Fibroblast of lung (primary cell): ENCODE measurements at regions not wholly inside any gene's neighbourhood (a gene's known extent, or its start where the extent isn't known, plus 50 kb on each side); places are given as distances from the start of the nearest gene placed in this dataset.

Experiments used
- DNase-seq, 2 donors: peaks; one replicate each; pipeline versions ENCODE4 v3.0.0 to v3.0.0-alpha.2; 2010; ENCODE audit warnings: low read depth in 2 of 2
- H2AFZ ChIP-seq: 2 replicates; pipeline ENCODE4 v1.5.1; 2012; ENCODE audit warnings: low read length, control low read depth, inconsistent platforms
- H3K27ac ChIP-seq: 2 replicates; pipeline ENCODE4 v1.5.1; 2011; ENCODE audit warnings: low read length, control low read depth; ENCODE audit not compliant: insufficient read depth
- H3K27me3 ChIP-seq: 2 replicates; pipeline ENCODE4 v1.5.1; 2011; ENCODE audit warnings: mild to moderate bottlenecking, low read length; ENCODE audit not compliant: control insufficient read depth, insufficient read depth
- H3K36me3 ChIP-seq: 2 replicates; pipeline ENCODE4 v1.5.1; 2011; ENCODE audit warnings: low read length; ENCODE audit not compliant: control insufficient read depth, insufficient read depth
- H3K4me1 ChIP-seq: 2 replicates; pipeline ENCODE4 v1.5.1; 2011; ENCODE audit warnings: low read length; ENCODE audit not compliant: control insufficient read depth, insufficient read depth; ENCODE audit errors: extremely low read depth
- H3K4me2 ChIP-seq: 2 replicates; pipeline ENCODE4 v1.5.1; 2011; ENCODE audit warnings: low read length, control low read depth; ENCODE audit not compliant: insufficient read depth; ENCODE audit errors: extremely low read depth
- H3K4me3 ChIP-seq, 4 experiments: fragments of 200-600 bp in 1 of 4; sonication (generic) in 1 of 4; replicated peaks in 1 of 4; 2 replicates each; pipeline ENCODE4 v1.5.1; 2011 to 2016; ENCODE audit warnings: low read length in 4 of 4, low read depth in 3 of 4, mild to moderate bottlenecking in 3 of 4, control low read depth in 2 of 4, inconsistent platforms in 1 of 4, mixed read lengths in 1 of 4; ENCODE audit not compliant: insufficient read depth in 1 of 4; ENCODE audit errors: control extremely low read depth in 1 of 4
- H3K79me2 ChIP-seq: 2 replicates; pipeline ENCODE4 v1.5.1; 2012; ENCODE audit warnings: mild to moderate bottlenecking, low read length, inconsistent platforms; ENCODE audit not compliant: control insufficient read depth, insufficient read depth
- H3K9ac ChIP-seq: 2 replicates; pipeline ENCODE4 v1.5.1; 2011; ENCODE audit warnings: mild to moderate bottlenecking, low read length, control low read depth; ENCODE audit not compliant: insufficient read depth
- H3K9me3 ChIP-seq: 2 replicates; pipeline ENCODE4 v1.5.1; 2012; ENCODE audit warnings: low read depth, low read length; ENCODE audit not compliant: control insufficient read depth, insufficient read depth
- H4K20me1 ChIP-seq: 2 replicates; pipeline ENCODE4 v1.5.1; 2011; ENCODE audit warnings: low read length; ENCODE audit not compliant: control insufficient read depth, insufficient read depth; ENCODE audit errors: extremely low read depth
- CTCF ChIP-seq, 2 donors: IDR thresholded peaks in 1 of 2; conservative IDR thresholded peaks in 1 of 2; 1 replicate in 1 of 2; 2 replicates in 1 of 2; pipeline ENCODE4 v1.5.1; 2011 to 2012; ENCODE audit warnings: low read length in 2 of 2, control low read depth in 1 of 2, inconsistent platforms in 1 of 2, low read depth in 1 of 2, mild to moderate bottlenecking in 1 of 2
- EZH2 ChIP-seq: IDR thresholded peaks from 2 replicates; pipeline ENCODE4 v1.5.1; 2012; ENCODE audit warnings: low read length, control low read depth, mild to moderate bottlenecking; ENCODE audit errors: missing control alignments

DNA sequence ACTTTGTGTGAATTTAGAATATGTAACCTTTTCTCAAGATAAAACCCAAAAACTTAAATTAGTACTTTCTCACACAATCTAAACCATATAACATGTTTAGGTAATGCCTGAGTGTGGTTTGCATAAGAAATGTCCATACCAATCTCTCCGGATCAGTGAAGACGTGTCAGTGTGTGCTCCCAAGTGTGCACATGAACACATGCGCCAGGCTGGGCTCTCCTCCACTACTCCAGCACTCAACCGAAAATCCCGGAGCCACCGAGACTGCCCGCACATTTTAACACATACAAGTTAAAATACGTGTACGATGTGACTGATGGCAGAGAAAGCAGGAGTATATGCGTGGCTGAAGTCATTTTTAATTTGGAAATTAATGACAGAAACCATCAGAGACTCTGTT lies 658.4 kb downstream of the EFNA5 start:
- no peak overlapping the region for H3K4me2 ChIP-seq
- H4K20me1 ChIP-seq: no peaks in the 10 kb centered on the region
- no peak overlapping the region for H3K9ac ChIP-seq
- no peak overlapping the region for H2AFZ ChIP-seq
- no peaks in the 10 kb centered on the region for H3K36me3 ChIP-seq
- TF ChIP-seq EZH2 (no peak), CTCF (conservative IDR thresholded peaks at IDR 0.05 in 1 of 2, IDR thresholded peaks at IDR 0.05 in 1 of 2; ENCODE audit: low read depth in 1 of 2, low read length in 2 of 2) (no peak)
- no peaks in the 10 kb centered on the region for H3K9me3 ChIP-seq
- no peak for DNase-seq
- H3K4me3 ChIP-seq: no peak overlapping the region
- H3K27me3 ChIP-seq: no peaks in the 10 kb centered on the region
- no peak overlapping the region for H3K27ac ChIP-seq
- H3K79me2 ChIP-seq: no peaks in the 10 kb centered on the region
- no peaks in the 10 kb centered on the region for H3K4me1 ChIP-seq

- Histone ChIP-seq H3K4me3 (no peak overlapping the region), H3K27me3 (no peaks in the 10 kb centered on the region), H3K36me3 (no peaks in the 10 kb centered on the region), H3K9me3 (no peaks in the 10 kb centered on the region), H3K27ac (no peak overlapping the region), H3K9ac (no peak overlapping the region), H2AFZ (no peak overlapping the region), H4K20me1 (no peaks in the 10 kb centered on the region), H3K4me1 (no peaks in the 10 kb centered on the region), H3K79me2 (no peaks in the 10 kb centered on the region), H3K4me2 (no peak overlapping the region)
- peak in 1 of 2 donors; percentile 12 for DNase-seq
- TF ChIP-seq EZH2 (no peak), CTCF (conservative IDR thresholded peaks at IDR 0.05 in 1 of 2, IDR thresholded peaks at IDR 0.05 in 1 of 2; ENCODE audit: low read depth in 1 of 2, low read length in 2 of 2) (no peak)
These were observed 659.1 kb downstream of the EFNA5 start for GRCh38 chr5:107011605-107012004.

DNA sequence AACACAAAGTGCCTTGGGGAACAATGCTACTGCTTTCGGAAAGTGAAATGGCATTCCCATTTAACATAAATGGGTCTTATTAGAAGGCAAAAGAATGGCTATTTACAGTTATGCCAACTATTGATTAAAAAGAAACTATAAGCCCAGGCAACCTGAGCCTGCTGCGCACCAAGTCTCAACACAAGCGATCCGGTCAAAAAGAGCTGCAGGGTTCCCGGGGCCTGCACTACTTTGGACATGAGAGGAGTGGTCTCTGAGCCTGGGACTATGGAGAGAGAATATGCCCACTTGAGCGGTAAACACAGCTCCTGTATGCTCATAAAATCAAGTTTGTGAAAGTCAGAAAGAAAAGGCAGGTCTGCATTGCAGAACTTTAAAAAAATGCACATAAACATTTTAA lies 660.7 kb downstream of the EFNA5 start:
- Histone ChIP-seq H3K9ac (no peak overlapping the region), H3K79me2 (no peaks in the 10 kb centered on the region), H3K36me3 (no peaks in the 10 kb centered on the region), H2AFZ (no peak overlapping the region), H3K4me1 (no peaks in the 10 kb centered on the region), H4K20me1 (no peaks in the 10 kb centered on the region), H3K9me3 (no peaks in the 10 kb centered on the region), H3K27ac (no peak overlapping the region), H3K4me3 (no peak overlapping the region), H3K4me2 (no peak overlapping the region), H3K27me3 (no peaks in the 10 kb centered on the region)
- DNase-seq: no peak
- TF ChIP-seq CTCF (conservative IDR thresholded peaks at IDR 0.05 in 1 of 2, IDR thresholded peaks at IDR 0.05 in 1 of 2; ENCODE audit: low read depth in 1 of 2, low read length in 2 of 2) (no peak), EZH2 (no peak)
